HG03439 (cell line): ENCODE measurements at regions not wholly inside any gene's neighbourhood (a gene's known extent, or its start where the extent isn't known, plus 50 kb on each side); places are given as distances from the start of the nearest gene placed in this dataset.

Experiments
- ATAC-seq: cut with Tn5 transposase; IDR thresholded peaks from one replicate; pipeline ENCODE4 v1.9.1; 2021; ENCODE audit warnings: mild to moderate bottlenecking, moderate library complexity; ENCODE audit not compliant: unreplicated experiment

- no peak for ATAC-seq
Measured at GRCh38 chr12:61667676-61668075, 592.5 kb upstream of the USP15 start.

- ATAC-seq: no peak
Measured at GRCh38 chr12:61676520-61676919, 583.7 kb upstream of the USP15 start.

- ATAC-seq: no peak
Measured at GRCh38 chr12:61687407-61687806, 572.8 kb upstream of the USP15 start.

DNA sequence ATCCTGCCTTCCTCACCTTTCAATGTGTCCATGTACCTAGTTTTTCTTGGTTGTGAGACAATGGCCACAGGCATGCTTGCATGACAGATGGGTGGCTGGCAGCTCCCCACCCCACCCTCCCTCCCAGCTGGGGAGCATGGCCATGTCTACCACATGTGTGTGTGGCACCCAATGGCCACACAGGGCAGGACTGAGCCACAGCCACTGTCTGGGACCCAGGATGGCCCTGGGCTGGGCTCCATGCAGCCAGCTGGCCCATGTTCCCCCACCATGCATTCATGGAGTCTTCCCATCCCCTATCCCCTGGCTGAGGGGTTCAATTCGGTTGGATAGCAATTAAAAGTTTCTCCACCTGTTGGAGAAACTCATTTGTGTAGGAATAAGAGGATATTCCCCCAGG, 566.0 kb upstream of the USP15 start:
- no peak for ATAC-seq

- ATAC-seq: no peak
Measured at GRCh38 chr12:61701471-61701870, 558.7 kb upstream of the USP15 start.

- no peak for ATAC-seq
Measured at GRCh38 chr12:61706783-61707182, 553.4 kb upstream of the USP15 start.

DNA sequence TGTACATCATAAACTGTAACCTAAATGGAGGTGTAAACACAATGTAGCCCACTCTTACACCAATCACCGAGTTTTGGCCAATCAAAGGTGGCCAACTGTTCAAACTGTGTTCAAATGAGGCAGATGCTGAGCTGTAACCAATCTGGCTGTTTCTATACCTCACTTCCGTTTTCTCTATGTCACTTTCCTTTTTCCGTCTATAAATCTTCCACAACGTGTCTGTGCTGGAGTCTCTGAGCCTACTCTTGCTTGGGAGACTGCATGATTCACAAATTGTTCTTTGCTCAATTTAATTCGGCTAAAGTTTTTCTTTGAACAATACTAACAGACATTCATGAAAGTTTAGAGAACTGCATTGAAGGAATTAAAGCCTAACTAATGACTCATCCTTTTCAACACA, 547.1 kb upstream of the USP15 start:
- no peak for ATAC-seq

GRCh38 chr12:61717986-61718385, 542.2 kb upstream of the USP15 start:
- ATAC-seq: no peak

DNA sequence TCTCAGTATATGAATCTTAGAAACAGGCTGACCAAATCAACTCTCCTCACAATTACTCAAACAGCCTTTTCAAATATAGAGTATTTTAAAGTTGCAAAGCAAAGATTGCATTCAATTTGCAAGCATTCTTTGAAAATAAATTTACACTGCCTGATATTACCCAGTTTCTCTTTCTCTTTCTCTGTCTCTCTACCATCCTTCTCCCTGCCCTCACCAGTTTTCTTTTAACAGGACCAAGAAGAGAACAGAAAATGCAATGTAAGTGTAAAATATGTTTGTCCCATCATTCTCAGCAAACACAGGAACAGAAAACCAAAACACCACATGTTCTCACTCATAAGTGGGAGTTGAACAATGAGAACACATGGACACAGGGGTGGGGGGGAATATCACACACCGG, 520.3 kb upstream of the USP15 start:
- no peak for ATAC-seq

- no peak for ATAC-seq
Measured at GRCh38 chr12:61750604-61751003, 509.6 kb upstream of the USP15 start.

DNA sequence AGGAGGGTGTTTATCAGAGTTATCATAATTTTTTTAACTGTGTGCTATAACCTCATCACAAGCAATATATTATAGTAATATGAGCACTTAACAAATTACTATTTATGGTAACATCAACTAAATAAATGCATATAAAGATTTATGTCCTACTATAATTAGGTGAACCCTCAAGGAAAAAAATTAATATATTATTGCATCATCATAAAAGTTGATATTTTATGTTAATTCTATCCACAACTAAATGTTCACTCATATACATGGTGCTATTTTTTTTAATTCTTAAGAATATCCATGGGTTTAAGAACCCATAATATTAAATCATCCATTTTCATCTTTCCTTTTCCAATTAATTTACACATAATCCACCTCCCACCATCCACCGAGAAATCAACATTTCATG, 506.0 kb upstream of the USP15 start:
- no peak for ATAC-seq

- no peak for ATAC-seq
Measured at GRCh38 chr12:61757831-61758505, 502.2 kb upstream of the USP15 start.

- ATAC-seq: no peak
Measured at GRCh38 chr12:61758661-61759060, 501.5 kb upstream of the USP15 start.

DNA sequence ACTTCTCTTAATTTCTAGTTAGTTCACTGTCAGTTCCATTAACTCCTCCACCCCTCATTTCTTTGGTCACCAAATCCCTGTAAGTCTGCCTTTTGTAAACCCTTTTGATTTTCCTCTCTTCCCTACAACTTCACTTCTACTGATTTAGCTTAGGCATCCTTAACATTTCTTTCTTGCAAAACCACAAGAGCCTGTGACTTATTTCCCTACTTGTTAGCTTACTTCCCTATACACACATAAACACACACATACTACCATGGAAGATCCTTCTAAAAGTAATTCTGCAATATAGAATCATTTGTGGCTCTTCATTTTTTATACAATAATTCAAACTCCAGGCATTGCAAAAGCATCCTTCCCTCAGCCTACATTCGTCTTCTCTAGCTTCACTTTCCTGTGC, 494.3 kb upstream of the USP15 start:
- ATAC-seq: no peak

GRCh38 chr12:61780435-61780834, 479.8 kb upstream of the USP15 start:
- ATAC-seq: no peak

DNA sequence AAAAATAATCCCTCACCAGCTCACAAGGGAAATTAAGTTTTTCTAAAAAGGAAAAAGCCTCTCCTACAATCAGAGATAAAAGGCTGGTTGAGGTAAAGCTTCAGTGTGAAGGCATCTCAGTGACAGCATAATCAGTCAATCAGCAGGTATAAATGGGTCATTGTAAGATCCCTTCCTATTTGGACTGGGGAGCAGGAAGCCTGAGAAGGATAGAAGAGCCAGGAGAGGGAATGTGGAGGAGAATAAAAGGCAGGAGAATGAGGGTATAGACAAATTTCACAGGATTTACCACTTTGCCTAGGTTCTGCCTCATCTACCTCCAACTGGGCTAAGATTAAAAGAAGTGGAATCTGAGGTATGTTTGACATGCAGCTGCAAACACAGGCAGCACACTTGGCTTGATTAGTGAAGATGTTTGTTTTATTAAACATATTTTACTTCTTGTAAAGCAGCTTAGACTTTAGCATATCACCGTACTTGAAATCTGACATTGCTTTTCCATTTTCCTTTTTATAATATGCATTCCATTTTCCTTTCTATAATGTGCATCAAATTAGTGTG, 479.1 kb upstream of the USP15 start:
- ATAC-seq: no peak

DNA sequence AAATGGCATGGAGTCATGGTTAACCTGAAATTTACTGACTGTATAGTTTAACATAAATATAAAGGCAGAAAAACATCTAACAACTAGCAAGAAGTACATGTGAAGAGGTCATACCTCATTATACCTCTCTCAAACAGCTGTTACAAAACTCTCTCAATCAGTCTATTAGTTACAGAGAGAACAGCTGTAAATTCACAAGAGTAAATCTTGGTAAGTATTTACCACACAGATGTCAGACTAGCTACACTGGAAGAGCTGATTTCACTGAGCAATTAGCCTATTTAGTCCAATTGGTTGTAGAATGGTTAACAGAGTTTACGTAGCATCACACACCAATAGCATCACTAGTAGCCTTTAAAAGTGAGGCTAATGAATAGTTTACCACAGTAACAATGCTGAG, 463.4 kb upstream of the USP15 start:
- no peak for ATAC-seq

DNA sequence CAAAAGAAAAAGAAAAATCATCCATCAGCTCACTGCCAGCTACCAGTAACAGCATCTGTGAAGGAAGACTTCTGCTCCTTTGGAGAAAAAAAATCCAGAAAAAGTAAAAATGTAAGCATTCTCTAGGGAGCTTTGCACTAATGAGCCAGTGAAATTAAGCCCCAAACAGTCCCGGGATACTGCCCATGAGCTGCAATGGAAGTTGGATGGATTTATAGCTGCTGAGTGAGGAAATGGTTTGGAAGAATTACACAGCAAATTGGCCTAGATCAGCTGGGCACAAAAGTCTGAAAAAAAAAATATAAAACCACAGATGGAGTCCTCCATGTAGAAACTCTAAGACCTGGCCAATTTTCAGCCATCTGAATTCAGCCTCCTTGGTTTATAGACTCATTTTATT, 462.9 kb upstream of the USP15 start:
- no peak for ATAC-seq

DNA sequence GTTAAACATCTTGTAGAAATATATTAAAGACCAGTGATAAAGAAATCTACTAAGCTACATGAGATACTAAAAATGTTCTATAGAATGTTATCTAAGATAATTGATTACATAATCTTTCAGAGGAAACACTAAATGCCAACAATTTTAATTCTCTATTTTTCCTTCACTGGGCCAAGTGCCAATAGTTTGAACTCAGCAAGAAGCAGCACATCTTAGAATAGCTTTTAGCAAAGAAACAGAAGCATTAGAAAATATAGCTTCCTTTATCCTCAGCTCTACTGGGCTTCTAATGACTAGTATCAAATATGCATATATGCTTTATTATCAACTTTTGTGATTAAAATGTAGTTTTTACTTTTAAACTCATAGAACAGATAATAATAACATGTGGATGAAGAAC, 461.4 kb upstream of the USP15 start:
- ATAC-seq: no peak

DNA sequence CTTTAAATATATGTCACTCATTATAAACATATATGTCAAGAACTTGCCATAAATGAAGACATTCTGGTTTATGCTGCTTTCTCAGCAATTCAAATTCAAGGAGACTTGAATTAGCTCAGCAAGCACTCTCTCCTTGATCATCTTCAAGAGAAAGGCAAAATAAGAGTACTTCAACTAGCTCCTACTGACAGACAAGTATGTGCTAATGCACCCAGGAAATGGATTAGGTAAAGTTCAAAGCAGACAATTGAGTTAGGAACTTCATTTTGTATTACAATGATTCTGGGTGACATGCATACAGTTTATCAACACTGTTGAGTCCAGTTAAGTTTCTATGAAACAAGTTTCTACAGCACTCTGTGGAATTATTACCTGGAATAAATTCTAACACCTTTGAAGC, 455.9 kb upstream of the USP15 start:
- ATAC-seq: no peak

- no peak for ATAC-seq
Measured at GRCh38 chr12:61808856-61809255, 451.3 kb upstream of the USP15 start.

- no peak for ATAC-seq
Measured at GRCh38 chr12:61810486-61810885, 449.7 kb upstream of the USP15 start.

DNA sequence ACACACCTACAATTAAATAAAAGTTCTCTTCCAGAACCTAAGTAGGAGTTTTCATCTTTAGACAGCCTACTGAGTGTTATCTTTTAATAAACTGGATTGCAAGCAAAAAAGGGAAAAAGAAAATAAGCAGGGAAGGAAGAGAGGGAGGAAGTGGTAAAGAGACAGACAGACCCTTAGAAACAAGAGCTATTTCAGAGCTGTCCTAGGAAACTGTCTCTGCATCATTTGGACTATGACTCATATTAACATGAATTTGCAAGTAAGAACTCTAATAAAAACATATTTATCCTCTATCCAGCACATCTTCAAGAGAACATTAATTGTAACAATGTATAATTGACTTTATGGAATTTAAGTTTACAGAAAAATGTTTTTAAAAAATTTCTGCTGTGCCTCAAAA, 438.8 kb upstream of the USP15 start:
- ATAC-seq: no peak
